Psoas muscle (tissue), 7 donors: ENCODE measurements at regions not wholly inside any gene's neighbourhood (a gene's known extent, or its start where the extent isn't known, plus 50 kb on each side); places are given as distances from the start of the nearest gene placed in this dataset.

Experiments used
- ATAC-seq, 4 donors: fragments of 200-7000 bp; cut with Tn5 transposase; one replicate each; pipeline ENCODE4 v1.9.1; 2020; ENCODE audit warnings: moderate library complexity in 3 of 4, mild to moderate bottlenecking in 2 of 4
- DNase-seq, 2 donors: peaks; one replicate each; pipeline ENCODE4 v3.0.0-alpha.2; 2020
- H3K27ac ChIP-seq: fragments of 200-600 bp; one replicate; pipeline ENCODE4 v1.8.0; 2022
- H3K27me3 ChIP-seq, 3 donors: fragments of 200-600 bp in 1 of 3; one replicate each; pipeline versions ENCODE4 v1.6.1 to v1.8.0; 2013 to 2022; ENCODE audit warnings: low read length in 2 of 3, mild to moderate bottlenecking in 2 of 3, moderate library complexity in 1 of 3; ENCODE audit not compliant: insufficient read depth in 3 of 3
- H3K36me3 ChIP-seq, 2 donors: fragments of 200-600 bp in 1 of 2; one replicate each; pipeline versions ENCODE4 v1.6.1 to v1.8.0; 2013 to 2022; ENCODE audit warnings: low read depth in 1 of 2, mild to moderate bottlenecking in 1 of 2, moderate library complexity in 1 of 2; ENCODE audit not compliant: insufficient read depth in 1 of 2
- H3K4me1 ChIP-seq: fragments of 200-600 bp; one replicate; pipeline ENCODE4 v1.8.0; 2022
- H3K4me3 ChIP-seq: fragments of 200-600 bp; one replicate; pipeline ENCODE4 v1.8.0; 2022; ENCODE audit warnings: mild to moderate bottlenecking
- H3K9me3 ChIP-seq: fragments of 200-600 bp; one replicate; pipeline ENCODE4 v1.8.0; 2022
- CTCF ChIP-seq: fragments of 200-600 bp; IDR thresholded peaks from one replicate; pipeline ENCODE4 v1.8.0; 2022; ENCODE audit warnings: antibody characterized with exemption
- WGBS, 3 donors: extraction: QIAGEN DNeasy Blood & Tissue Kit; methylation state at CpG; one replicate each; pipeline versions ENCODE4 v1.1.6 to v1.1.7; 2013; 5-methylcytosine and 5-hydroxymethylcytosine counted together
- intact Hi-C, 2 donors: fragments of 100-400 bp; cut with DNase I; formaldehyde crosslinking; loops; one replicate each; pipeline versions ENCODE4 v1.11.0 to v1.14.2; 2022
- donor health status: healthy with polysubstance abuse.
- donor health status: DM: no; HTN: no; CAD: no; lungs with moderate emphysema.
- donor health status: Bipolar disorder and iron deficiency.
- donor health status: healthy.
- donor health status: DM: yes; HTN: yes; CAD: no.
- donor health status: DM: no; HTN: no; CAD: no.
- donor health status: DM: yes; HTN: yes; CAD: no.

- Histone ChIP-seq H3K36me3 (no peaks in the 10 kb centered on the region), H3K4me3 (no peak overlapping the region), H3K9me3 (no peaks in the 10 kb centered on the region), H3K27ac (no peak overlapping the region), H3K4me1 (no peaks in the 10 kb centered on the region), H3K27me3 (peaks cover 0 to 3% (median 0%) of the 10 kb centered on the region in 3 donors)
- TF ChIP-seq CTCF: no peak
- intact Hi-C loops: no loop called here
- ATAC-seq (no peak), DNase-seq (no peak)
These were observed 676.1 kb downstream of the RNF144A start for GRCh38 chr2:7593360-7593759.

GRCh38 chr2:7594211-7594610 lies 677.0 kb downstream of the RNF144A start:
- H3K27ac ChIP-seq: no peak overlapping the region
- intact Hi-C loops: no loop called here
- no peak overlapping the region for H3K4me3 ChIP-seq
- ATAC-seq (no peak), DNase-seq (no peak)
- no peaks in the 10 kb centered on the region for H3K36me3 ChIP-seq
- H3K9me3 ChIP-seq: no peaks in the 10 kb centered on the region
- H3K27me3 ChIP-seq: no peaks in the 10 kb centered on the region
- no peaks in the 10 kb centered on the region for H3K4me1 ChIP-seq
- TF ChIP-seq CTCF: no peak
- WGBS, 3 donors: 58 to 61% (median 59%) methylated on average over 4 of the region's 4 CpGs

- H3K27me3 ChIP-seq: no peaks in the 10 kb centered on the region
- WGBS, 3 donors: 23 to 29% (median 26%) methylated on average over 3 of the region's 3 CpGs
- no peaks in the 10 kb centered on the region for H3K36me3 ChIP-seq
- ATAC-seq (no peak), DNase-seq (no peak)
- H3K4me1 ChIP-seq: no peaks in the 10 kb centered on the region
- H3K4me3 ChIP-seq: no peak overlapping the region
- H3K9me3 ChIP-seq: no peaks in the 10 kb centered on the region
- TF ChIP-seq CTCF: no peak
- no peak overlapping the region for H3K27ac ChIP-seq
- intact Hi-C loops: no loop called here
These were observed 678.0 kb downstream of the RNF144A start for GRCh38 chr2:7595206-7595605.

GRCh38 chr2:7598402-7598801 lies 681.2 kb downstream of the RNF144A start:
- intact Hi-C loops: no loop called here
- Histone ChIP-seq H3K27me3 (no peaks in the 10 kb centered on the region), H3K4me3 (no peak overlapping the region), H3K9me3 (no peaks in the 10 kb centered on the region), H3K4me1 (no peaks in the 10 kb centered on the region), H3K36me3 (no peaks in the 10 kb centered on the region), H3K27ac (no peak overlapping the region)
- no peak for TF ChIP-seq CTCF
- ATAC-seq (no peak), DNase-seq (no peak)
- WGBS, 3 donors: 83 to 93% (median 90%) methylated on average over 3 of the region's 3 CpGs

DNA sequence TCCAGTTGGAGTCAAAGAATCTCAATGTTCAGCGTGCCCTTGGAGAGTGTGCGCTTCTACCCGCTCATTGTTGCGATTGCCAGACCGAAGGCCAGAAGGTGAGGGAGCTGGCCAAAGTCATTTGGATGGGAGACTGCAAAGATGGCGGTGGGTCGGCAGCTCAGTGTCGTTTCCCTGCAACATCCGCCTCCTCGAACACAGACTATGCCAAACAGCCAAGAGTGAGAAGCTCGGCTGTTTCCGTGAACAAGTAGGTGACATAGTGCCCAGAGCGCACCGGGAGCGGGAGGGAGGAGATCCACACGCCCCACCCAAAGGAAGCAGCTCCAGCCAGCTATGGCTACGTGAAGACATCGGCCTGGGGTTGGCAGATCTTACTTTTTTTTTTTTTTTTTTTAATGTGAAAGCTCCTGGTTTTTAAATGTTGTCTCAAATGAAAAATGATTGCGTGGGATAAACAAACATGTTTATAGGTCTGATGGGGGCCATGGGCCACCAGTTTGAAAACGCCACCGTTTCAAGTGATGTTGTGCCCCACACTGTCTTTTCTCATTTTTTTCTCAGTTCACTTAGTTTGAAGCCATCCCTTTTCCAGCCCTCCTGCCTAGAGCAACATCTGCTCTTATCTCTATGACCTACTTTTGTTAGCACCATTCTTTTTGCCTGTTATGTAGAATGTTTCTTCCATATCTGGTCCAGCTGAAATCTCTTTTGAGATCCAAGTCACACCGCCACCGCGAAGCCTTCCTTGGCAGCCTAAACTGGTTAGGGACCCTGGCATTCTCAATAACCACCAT lies 682.4 kb downstream of the RNF144A start:
- H3K27me3 ChIP-seq: no peaks in the 10 kb centered on the region
- intact Hi-C loops: no loop called here
- H3K27ac ChIP-seq: no peak overlapping the region
- no peak for TF ChIP-seq CTCF
- H3K4me3 ChIP-seq: no peak overlapping the region
- WGBS, 3 donors: 92 to 95% (median 93%) methylated on average over 24 of the region's 24 CpGs
- DNase-seq (no peak), ATAC-seq (no peak)
- H3K9me3 ChIP-seq: no peaks in the 10 kb centered on the region
- no peaks in the 10 kb centered on the region for H3K36me3 ChIP-seq
- H3K4me1 ChIP-seq: no peaks in the 10 kb centered on the region
